ENCODE measurements at regions not wholly inside any gene's neighbourhood (a gene's known extent, or its start where the extent isn't known, plus 50 kb on each side); places are given as distances from the start of the nearest gene placed in this dataset.

- TF ChIP-seq NFYB (CRISPR knock-in tag; conservative IDR thresholded peaks at IDR 0.05; ENCODE audit: low read depth) = no peak
- TF ChIP-seq FOXP1 (CRISPR knock-in tag; IDR thresholded peaks at IDR 0.05; ENCODE audit: borderline replicate concordance) = no peak
- TF ChIP-seq NR2C2 (CRISPR knock-in tag; IDR thresholded peaks at IDR 0.05) = no peak
- no peak for TF ChIP-seq JUN (CRISPR knock-in tag; IDR thresholded peaks at IDR 0.05)
- TF ChIP-seq, protein P1, sequence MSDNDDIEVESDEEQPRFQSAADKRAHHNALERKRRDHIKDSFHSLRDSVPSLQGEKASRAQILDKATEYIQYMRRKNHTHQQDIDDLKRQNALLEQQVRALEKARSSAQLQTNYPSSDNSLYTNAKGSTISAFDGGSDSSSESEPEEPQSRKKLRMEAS (CRISPR knock-in tag; IDR thresholded peaks at IDR 0.05) = no peak
- no peak for TF ChIP-seq MXD4 (CRISPR knock-in tag; IDR thresholded peaks at IDR 0.05; ENCODE audit: borderline replicate concordance)
- no peak for TF ChIP-seq CTCF (IDR thresholded peaks at IDR 0.05)
- TF ChIP-seq, protein P2, sequence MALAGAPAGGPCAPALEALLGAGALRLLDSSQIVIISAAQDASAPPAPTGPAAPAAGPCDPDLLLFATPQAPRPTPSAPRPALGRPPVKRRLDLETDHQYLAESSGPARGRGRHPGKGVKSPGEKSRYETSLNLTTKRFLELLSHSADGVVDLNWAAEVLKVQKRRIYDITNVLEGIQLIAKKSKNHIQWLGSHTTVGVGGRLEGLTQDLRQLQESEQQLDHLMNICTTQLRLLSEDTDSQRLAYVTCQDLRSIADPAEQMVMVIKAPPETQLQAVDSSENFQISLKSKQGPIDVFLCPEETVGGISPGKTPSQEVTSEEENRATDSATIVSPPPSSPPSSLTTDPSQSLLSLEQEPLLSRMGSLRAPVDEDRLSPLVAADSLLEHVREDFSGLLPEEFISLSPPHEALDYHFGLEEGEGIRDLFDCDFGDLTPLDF (CRISPR knock-in tag; IDR thresholded peaks at IDR 0.05) = no peak
- no peak for TF ChIP-seq PRRX2 (CRISPR knock-in tag; IDR thresholded peaks at IDR 0.05)
- TF ChIP-seq, protein P3, sequence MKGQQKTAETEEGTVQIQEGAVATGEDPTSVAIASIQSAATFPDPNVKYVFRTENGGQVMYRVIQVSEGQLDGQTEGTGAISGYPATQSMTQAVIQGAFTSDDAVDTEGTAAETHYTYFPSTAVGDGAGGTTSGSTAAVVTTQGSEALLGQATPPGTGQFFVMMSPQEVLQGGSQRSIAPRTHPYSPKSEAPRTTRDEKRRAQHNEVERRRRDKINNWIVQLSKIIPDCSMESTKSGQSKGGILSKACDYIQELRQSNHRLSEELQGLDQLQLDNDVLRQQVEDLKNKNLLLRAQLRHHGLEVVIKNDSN (CRISPR knock-in tag; IDR thresholded peaks at IDR 0.05) = no peak
- TF ChIP-seq, protein P4, sequence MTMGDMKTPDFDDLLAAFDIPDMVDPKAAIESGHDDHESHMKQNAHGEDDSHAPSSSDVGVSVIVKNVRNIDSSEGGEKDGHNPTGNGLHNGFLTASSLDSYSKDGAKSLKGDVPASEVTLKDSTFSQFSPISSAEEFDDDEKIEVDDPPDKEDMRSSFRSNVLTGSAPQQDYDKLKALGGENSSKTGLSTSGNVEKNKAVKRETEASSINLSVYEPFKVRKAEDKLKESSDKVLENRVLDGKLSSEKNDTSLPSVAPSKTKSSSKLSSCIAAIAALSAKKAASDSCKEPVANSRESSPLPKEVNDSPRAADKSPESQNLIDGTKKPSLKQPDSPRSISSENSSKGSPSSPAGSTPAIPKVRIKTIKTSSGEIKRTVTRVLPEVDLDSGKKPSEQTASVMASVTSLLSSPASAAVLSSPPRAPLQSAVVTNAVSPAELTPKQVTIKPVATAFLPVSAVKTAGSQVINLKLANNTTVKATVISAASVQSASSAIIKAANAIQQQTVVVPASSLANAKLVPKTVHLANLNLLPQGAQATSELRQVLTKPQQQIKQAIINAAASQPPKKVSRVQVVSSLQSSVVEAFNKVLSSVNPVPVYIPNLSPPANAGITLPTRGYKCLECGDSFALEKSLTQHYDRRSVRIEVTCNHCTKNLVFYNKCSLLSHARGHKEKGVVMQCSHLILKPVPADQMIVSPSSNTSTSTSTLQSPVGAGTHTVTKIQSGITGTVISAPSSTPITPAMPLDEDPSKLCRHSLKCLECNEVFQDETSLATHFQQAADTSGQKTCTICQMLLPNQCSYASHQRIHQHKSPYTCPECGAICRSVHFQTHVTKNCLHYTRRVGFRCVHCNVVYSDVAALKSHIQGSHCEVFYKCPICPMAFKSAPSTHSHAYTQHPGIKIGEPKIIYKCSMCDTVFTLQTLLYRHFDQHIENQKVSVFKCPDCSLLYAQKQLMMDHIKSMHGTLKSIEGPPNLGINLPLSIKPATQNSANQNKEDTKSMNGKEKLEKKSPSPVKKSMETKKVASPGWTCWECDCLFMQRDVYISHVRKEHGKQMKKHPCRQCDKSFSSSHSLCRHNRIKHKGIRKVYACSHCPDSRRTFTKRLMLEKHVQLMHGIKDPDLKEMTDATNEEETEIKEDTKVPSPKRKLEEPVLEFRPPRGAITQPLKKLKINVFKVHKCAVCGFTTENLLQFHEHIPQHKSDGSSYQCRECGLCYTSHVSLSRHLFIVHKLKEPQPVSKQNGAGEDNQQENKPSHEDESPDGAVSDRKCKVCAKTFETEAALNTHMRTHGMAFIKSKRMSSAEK (CRISPR knock-in tag; IDR thresholded peaks at IDR 0.05; ENCODE audit: borderline replicate concordance) = no peak
- no peak for TF ChIP-seq E2F4 (CRISPR knock-in tag; IDR thresholded peaks at IDR 0.05; ENCODE audit: borderline replicate concordance, low read depth)
Measured at GRCh38 chr2:65724752-65725151, 292.4 kb upstream of the SPRED2 start.

All from WTC11 (cell line).